MG63 (cell line): ENCODE measurements at regions not wholly inside any gene's neighbourhood (a gene's known extent, or its start where the extent isn't known, plus 50 kb on each side); places are given as distances from the start of the nearest gene placed in this dataset.

ENCODE experiments used
- DNase-seq: peaks from one replicate; pipeline ENCODE4 v3.0.0-alpha.2; 2020
- H3K27me3 ChIP-seq: fragments of 250-450 bp; sonication (Bioruptor Pico); 2 replicates; pipeline ENCODE4 v1.5.1; 2020; ENCODE audit warnings: mild to moderate bottlenecking, moderate library complexity
- H3K36me3 ChIP-seq: fragments of 250-450 bp; sonication (Bioruptor Pico); 2 replicates; pipeline ENCODE4 v1.5.1; 2020; ENCODE audit warnings: mild to moderate bottlenecking, moderate library complexity
- H3K4me3 ChIP-seq: fragments of 250-450 bp; sonication (Bioruptor Pico); 2 replicates; pipeline ENCODE4 v1.5.1; 2020; ENCODE audit warnings: mild to moderate bottlenecking, moderate library complexity
- H3K9me3 ChIP-seq: fragments of 250-450 bp; sonication (Bioruptor Pico); 2 replicates; pipeline ENCODE4 v1.5.1; 2020; ENCODE audit warnings: mild to moderate bottlenecking, moderate library complexity

- no peaks in the 10 kb centered on the region for H3K27me3 ChIP-seq
- DNase-seq, result no peak
- no peaks in the 10 kb centered on the region for H3K36me3 ChIP-seq
- H3K9me3 ChIP-seq, result no peaks in the 10 kb centered on the region
- no peak overlapping the region for H3K4me3 ChIP-seq
These were observed 655.0 kb upstream of the NCAM2 start for GRCh38 chr21:20343186-20343585.

GRCh38 chr21:20351138-20351537 is 647.1 kb upstream of the NCAM2 start:
- no peak for DNase-seq
- H3K4me3 ChIP-seq, result no peak overlapping the region
- no peaks in the 10 kb centered on the region for H3K36me3 ChIP-seq
- H3K27me3 ChIP-seq, result no peaks in the 10 kb centered on the region
- no peaks in the 10 kb centered on the region for H3K9me3 ChIP-seq

DNA sequence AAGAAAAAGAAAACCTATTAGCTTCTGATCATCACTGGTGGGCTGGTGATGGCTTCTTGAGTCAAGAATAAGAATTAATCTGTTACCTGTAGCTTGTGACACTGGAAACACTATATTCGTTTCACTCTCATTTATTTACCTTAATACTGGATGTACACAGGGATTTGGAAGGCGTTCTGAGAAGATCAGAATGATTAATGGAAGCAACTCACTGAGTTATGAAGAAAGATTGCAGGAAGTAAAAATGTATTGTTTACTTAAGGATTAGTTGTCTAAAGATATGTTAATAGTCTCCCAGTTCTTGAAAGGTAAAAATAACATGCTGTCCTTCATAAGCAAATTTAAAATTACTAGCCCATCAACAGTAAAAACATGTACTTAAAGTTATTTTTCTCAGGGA is 644.9 kb upstream of the NCAM2 start:
- Histone ChIP-seq H3K36me3 (no peaks in the 10 kb centered on the region), H3K27me3 (no peaks in the 10 kb centered on the region), H3K4me3 (no peak overlapping the region), H3K9me3 (no peaks in the 10 kb centered on the region)
- DNase-seq, result no peak

- Histone ChIP-seq H3K9me3 (no peaks in the 10 kb centered on the region), H3K27me3 (no peaks in the 10 kb centered on the region), H3K4me3 (no peak overlapping the region), H3K36me3 (no peaks in the 10 kb centered on the region)
- no peak for DNase-seq
These were observed 625.2 kb upstream of the NCAM2 start for GRCh38 chr21:20373031-20373430.

DNA sequence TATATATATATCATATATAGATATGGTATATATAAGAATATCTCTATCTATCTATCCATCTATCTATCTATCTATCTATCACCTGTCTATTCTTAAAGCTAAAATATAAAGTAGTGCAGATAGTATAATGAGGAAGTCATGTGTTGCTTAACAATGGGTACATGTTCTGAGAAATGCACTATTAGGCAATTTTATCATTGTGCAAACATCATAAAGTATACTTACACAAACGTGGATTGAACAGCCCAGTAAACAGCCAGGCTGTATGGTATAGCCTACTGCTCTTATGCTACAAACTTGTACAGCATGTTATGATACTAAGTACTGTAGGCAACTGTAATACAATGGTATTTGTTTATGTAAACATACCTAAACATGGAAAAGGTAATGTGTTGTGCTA is 621.0 kb upstream of the NCAM2 start:
- Histone ChIP-seq H3K4me3 (no peak overlapping the region), H3K9me3 (no peaks in the 10 kb centered on the region), H3K27me3 (no peaks in the 10 kb centered on the region), H3K36me3 (no peaks in the 10 kb centered on the region)
- DNase-seq, result no peak

- no peak for DNase-seq
- no peak overlapping the region for H3K4me3 ChIP-seq
- no peaks in the 10 kb centered on the region for H3K36me3 ChIP-seq
- H3K9me3 ChIP-seq, result no peaks in the 10 kb centered on the region
- H3K27me3 ChIP-seq, result no peaks in the 10 kb centered on the region
These were observed 609.8 kb upstream of the NCAM2 start for GRCh38 chr21:20388400-20388799.

DNA sequence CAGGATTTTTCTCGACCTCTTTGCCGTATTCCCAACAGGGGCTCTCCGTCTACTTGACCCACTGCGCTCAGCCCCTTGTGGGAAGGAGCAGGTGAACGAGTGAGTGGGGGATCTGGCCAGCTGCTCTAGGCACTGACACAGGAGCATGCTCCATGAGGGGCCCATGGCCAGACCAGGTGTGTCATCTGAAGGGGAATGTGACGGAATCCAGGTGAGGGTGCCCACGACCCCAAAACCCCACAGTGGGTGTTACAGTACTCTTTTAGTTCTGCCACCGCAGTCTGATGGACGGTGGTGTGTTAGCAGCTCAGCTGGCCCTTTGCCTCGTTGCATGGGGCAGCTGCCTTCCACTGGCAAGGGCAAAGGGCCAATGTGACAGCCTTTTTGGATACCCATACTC is 601.4 kb upstream of the NCAM2 start:
- no peaks in the 10 kb centered on the region for H3K9me3 ChIP-seq
- H3K36me3 ChIP-seq, result no peaks in the 10 kb centered on the region
- H3K27me3 ChIP-seq, result no peaks in the 10 kb centered on the region
- H3K4me3 ChIP-seq, result no peak overlapping the region
- DNase-seq, result no peak

GRCh38 chr21:20404915-20405314 is 593.3 kb upstream of the NCAM2 start:
- no peak for DNase-seq
- no peaks in the 10 kb centered on the region for H3K36me3 ChIP-seq
- no peaks in the 10 kb centered on the region for H3K27me3 ChIP-seq
- H3K4me3 ChIP-seq, result no peak overlapping the region
- no peaks in the 10 kb centered on the region for H3K9me3 ChIP-seq

- no peaks in the 10 kb centered on the region for H3K9me3 ChIP-seq
- no peaks in the 10 kb centered on the region for H3K36me3 ChIP-seq
- no peak overlapping the region for H3K4me3 ChIP-seq
- DNase-seq, result no peak
- no peaks in the 10 kb centered on the region for H3K27me3 ChIP-seq
These were observed 579.9 kb upstream of the NCAM2 start for GRCh38 chr21:20418353-20418752.

DNA sequence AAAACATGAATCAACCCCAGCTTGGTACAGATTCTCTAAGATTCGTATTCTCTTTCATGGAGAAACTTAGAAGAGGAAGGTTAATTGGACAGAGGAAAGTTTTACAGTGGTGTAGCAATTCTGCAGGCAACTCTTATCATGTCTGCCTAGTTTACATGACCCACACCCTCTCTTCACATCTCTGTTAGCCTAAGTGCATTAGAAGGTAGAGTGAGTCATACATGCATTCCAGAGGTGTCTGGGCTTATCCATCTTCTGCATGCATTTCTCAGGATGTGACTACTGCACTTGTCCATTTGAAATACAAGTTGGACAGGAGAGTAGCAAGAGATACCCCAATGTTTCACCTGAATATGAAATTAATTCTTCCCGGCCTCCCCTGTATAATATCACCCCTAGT is 578.4 kb upstream of the NCAM2 start:
- Histone ChIP-seq H3K36me3 (no peaks in the 10 kb centered on the region), H3K4me3 (no peak overlapping the region), H3K27me3 (no peaks in the 10 kb centered on the region), H3K9me3 (no peaks in the 10 kb centered on the region)
- DNase-seq, result no peak

DNA sequence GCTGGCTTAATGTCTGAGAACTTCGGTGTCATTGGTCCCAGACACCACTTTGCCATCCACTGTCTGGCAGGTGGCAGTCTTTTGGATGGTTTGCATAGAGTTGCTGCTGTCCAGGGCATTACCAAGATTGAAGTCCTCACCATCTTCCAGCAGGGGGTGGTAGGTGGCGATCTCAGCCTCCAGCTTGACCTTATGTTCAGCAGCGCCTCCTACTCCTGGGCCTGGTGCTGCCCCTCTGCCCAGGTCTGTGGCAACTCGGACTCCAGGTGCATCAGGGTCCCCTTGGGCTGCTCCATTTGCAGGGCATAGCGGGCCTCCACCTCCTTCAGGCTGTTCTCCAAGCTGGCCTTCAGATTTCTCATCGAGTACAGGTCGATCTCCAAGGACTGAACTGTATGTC is 573.3 kb upstream of the NCAM2 start:
- H3K9me3 ChIP-seq, result no peaks in the 10 kb centered on the region
- H3K4me3 ChIP-seq, result no peak overlapping the region
- H3K27me3 ChIP-seq, result no peaks in the 10 kb centered on the region
- no peaks in the 10 kb centered on the region for H3K36me3 ChIP-seq
- DNase-seq, result no peak

GRCh38 chr21:20425856-20426255 is 572.4 kb upstream of the NCAM2 start:
- Histone ChIP-seq H3K27me3 (no peaks in the 10 kb centered on the region), H3K4me3 (no peak overlapping the region), H3K9me3 (no peaks in the 10 kb centered on the region), H3K36me3 (no peaks in the 10 kb centered on the region)
- DNase-seq, result no peak

- DNase-seq, result no peak
- Histone ChIP-seq H3K9me3 (no peaks in the 10 kb centered on the region), H3K4me3 (no peak overlapping the region), H3K36me3 (no peaks in the 10 kb centered on the region), H3K27me3 (no peaks in the 10 kb centered on the region)
These were observed 557.9 kb upstream of the NCAM2 start for GRCh38 chr21:20440338-20440737.

GRCh38 chr21:20443558-20444155 is 554.6 kb upstream of the NCAM2 start:
- no peak overlapping the region for H3K4me3 ChIP-seq
- H3K9me3 ChIP-seq, result no peaks in the 10 kb centered on the region
- H3K27me3 ChIP-seq, result no peaks in the 10 kb centered on the region
- no peaks in the 10 kb centered on the region for H3K36me3 ChIP-seq
- DNase-seq, result no peak

GRCh38 chr21:20445971-20446370 is 552.2 kb upstream of the NCAM2 start:
- no peaks in the 10 kb centered on the region for H3K36me3 ChIP-seq
- H3K27me3 ChIP-seq, result no peaks in the 10 kb centered on the region
- no peaks in the 10 kb centered on the region for H3K9me3 ChIP-seq
- H3K4me3 ChIP-seq, result no peak overlapping the region
- DNase-seq, result no peak

GRCh38 chr21:20451046-20451445 is 547.2 kb upstream of the NCAM2 start:
- no peaks in the 10 kb centered on the region for H3K9me3 ChIP-seq
- H3K4me3 ChIP-seq, result no peak overlapping the region
- no peaks in the 10 kb centered on the region for H3K36me3 ChIP-seq
- H3K27me3 ChIP-seq, result no peaks in the 10 kb centered on the region
- DNase-seq, result no peak

DNA sequence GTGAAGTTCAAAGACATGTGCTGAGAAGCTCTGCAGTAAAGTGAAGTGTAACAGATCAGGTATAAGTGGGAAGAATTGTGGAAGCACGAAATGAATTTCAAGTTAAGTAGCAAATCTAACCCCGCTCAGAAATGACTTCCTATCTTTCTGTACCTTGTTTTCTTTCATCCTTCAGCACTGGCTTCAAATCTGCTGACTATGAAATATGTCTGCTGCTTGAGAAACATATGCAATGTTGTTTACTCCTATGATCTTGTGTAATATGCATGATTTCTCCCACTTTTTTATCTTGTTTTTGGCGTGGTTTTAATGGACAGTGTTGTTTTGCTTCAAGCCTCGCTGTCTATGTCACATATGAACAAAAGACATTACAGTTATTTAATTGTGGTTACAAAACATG is 545.3 kb upstream of the NCAM2 start:
- Histone ChIP-seq H3K4me3 (no peak overlapping the region), H3K36me3 (no peaks in the 10 kb centered on the region), H3K27me3 (no peaks in the 10 kb centered on the region), H3K9me3 (no peaks in the 10 kb centered on the region)
- no peak for DNase-seq

GRCh38 chr21:20459838-20460237 is 538.4 kb upstream of the NCAM2 start:
- H3K9me3 ChIP-seq, result no peaks in the 10 kb centered on the region
- no peak for DNase-seq
- no peaks in the 10 kb centered on the region for H3K36me3 ChIP-seq
- no peaks in the 10 kb centered on the region for H3K27me3 ChIP-seq
- no peak overlapping the region for H3K4me3 ChIP-seq

DNA sequence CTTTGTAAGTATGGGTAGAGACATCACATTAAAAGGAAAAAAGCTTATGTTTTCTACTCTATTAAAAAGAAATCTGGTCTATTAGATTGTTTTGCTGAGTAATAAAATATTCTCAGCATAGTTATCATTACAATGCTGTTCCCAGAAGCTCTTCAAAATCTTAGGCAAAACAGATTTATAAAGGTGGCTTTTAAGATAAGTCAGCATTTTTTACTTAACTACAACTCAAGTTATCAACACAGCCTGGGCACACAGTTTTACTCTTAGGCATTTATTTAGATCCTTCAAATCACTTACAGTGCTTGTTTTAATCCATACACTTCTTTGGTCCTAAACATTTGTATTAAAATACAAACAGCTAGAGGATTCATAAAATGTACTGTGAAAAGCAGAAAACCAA is 534.8 kb upstream of the NCAM2 start:
- no peaks in the 10 kb centered on the region for H3K27me3 ChIP-seq

More for the DNA sequence above, 534.8 kb upstream of the NCAM2 start:
- Histone ChIP-seq H3K36me3 (no peaks in the 10 kb centered on the region), H3K9me3 (no peaks in the 10 kb centered on the region), H3K4me3 (no peak overlapping the region)
- DNase-seq, result no peak
